ENCODE measurements at regions not wholly inside any gene's neighbourhood (a gene's known extent, or its start where the extent isn't known, plus 50 kb on each side); places are given as distances from the start of the nearest gene placed in this dataset.

DNA sequence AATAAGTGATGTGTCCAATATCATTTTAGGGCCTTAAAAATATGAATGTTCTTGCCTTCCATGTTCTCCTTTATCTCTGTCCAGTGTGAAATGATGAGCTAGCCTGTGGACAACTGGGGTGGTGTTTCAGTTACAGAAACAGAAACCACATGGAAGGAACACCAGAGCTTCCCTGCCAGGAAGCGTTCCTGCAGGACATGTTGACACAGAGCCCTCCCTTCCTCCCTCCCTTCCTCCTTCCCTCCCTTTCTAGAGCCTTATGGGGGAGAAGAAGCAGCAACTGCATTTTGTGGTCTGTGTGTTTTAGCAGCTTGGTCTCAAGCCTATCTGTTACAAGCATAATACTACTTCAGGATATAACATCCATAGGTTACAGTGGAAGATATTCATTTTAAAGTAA, 539.7 kb upstream of the NETO1 start:
- no peak for TF ChIP-seq POLR2A (IDR thresholded peaks at IDR 0.05; ENCODE audit: low read depth)
- TF ChIP-seq, protein P1, sequence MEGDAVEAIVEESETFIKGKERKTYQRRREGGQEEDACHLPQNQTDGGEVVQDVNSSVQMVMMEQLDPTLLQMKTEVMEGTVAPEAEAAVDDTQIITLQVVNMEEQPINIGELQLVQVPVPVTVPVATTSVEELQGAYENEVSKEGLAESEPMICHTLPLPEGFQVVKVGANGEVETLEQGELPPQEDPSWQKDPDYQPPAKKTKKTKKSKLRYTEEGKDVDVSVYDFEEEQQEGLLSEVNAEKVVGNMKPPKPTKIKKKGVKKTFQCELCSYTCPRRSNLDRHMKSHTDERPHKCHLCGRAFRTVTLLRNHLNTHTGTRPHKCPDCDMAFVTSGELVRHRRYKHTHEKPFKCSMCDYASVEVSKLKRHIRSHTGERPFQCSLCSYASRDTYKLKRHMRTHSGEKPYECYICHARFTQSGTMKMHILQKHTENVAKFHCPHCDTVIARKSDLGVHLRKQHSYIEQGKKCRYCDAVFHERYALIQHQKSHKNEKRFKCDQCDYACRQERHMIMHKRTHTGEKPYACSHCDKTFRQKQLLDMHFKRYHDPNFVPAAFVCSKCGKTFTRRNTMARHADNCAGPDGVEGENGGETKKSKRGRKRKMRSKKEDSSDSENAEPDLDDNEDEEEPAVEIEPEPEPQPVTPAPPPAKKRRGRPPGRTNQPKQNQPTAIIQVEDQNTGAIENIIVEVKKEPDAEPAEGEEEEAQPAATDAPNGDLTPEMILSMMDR (IDR thresholded peaks at IDR 0.05): no peak
